Lung (tissue), 11 donors: ENCODE measurements at regions not wholly inside any gene's neighbourhood (a gene's known extent, or its start where the extent isn't known, plus 50 kb on each side); places are given as distances from the start of the nearest gene placed in this dataset.

Experiments used
- ATAC-seq: fragments of 200-7000 bp; cut with Tn5 transposase; one replicate; pipeline ENCODE4 v1.9.1; 2020; ENCODE audit warnings: moderate number of reproducible peaks; ENCODE audit not compliant: insufficient read depth, low FRiP score
- DNase-seq, 3 donors: peaks; one replicate each; pipeline ENCODE4 v3.0.0-alpha.2; 2013 to 2017
- H3K27ac ChIP-seq, 2 donors: one replicate each; pipeline ENCODE4 v1.5.1; 2013; ENCODE audit warnings: mild to moderate bottlenecking in 2 of 2, moderate library complexity in 2 of 2, control low read depth in 1 of 2, inconsistent platforms in 1 of 2, low read depth in 1 of 2, low read length in 1 of 2
- H3K27me3 ChIP-seq, 3 donors: one replicate each; pipeline ENCODE4 v1.5.1; 2013; ENCODE audit warnings: low read length in 2 of 3; ENCODE audit not compliant: control insufficient read depth in 3 of 3, insufficient read depth in 3 of 3
- H3K36me3 ChIP-seq, 4 donors: one replicate each; pipeline ENCODE4 v1.5.1; 2013; ENCODE audit warnings: low read length in 4 of 4, mild to moderate bottlenecking in 1 of 4, moderate library complexity in 1 of 4; ENCODE audit not compliant: control insufficient read depth in 4 of 4, insufficient read depth in 4 of 4
- H3K4me1 ChIP-seq, 5 donors: one replicate each; pipeline ENCODE4 v1.5.1; 2013; ENCODE audit warnings: low read length in 5 of 5, mild to moderate bottlenecking in 2 of 5, moderate library complexity in 1 of 5; ENCODE audit not compliant: control insufficient read depth in 5 of 5, insufficient read depth in 5 of 5
- H3K4me3 ChIP-seq: one replicate; pipeline ENCODE4 v1.5.1; 2013; ENCODE audit warnings: mild to moderate bottlenecking, control low read depth, moderate library complexity
- H3K9ac ChIP-seq, 2 donors: one replicate each; pipeline ENCODE4 v1.5.1; 2013; ENCODE audit warnings: low read length in 2 of 2, control low read depth in 1 of 2; ENCODE audit not compliant: insufficient read depth in 1 of 2
- H3K9me3 ChIP-seq, 4 donors: one replicate each; pipeline ENCODE4 v1.5.1; 2013; ENCODE audit warnings: low read length in 3 of 4, mild to moderate bottlenecking in 1 of 4, moderate library complexity in 1 of 4; ENCODE audit not compliant: control insufficient read depth in 4 of 4, insufficient read depth in 3 of 4
- CTCF ChIP-seq: IDR thresholded peaks from 2 replicates; pipeline ENCODE4 v1.5.1; 2012; ENCODE audit warnings: mild to moderate bottlenecking; ENCODE audit errors: control extremely low read depth, extremely low read depth
- WGBS, 2 donors: extraction: QIAGEN DNeasy Blood & Tissue Kit; methylation state at CpG; one replicate each; pipeline ENCODE4 v1.1.7; 2013; 5-methylcytosine and 5-hydroxymethylcytosine counted together
- donor health status: control.
- donor health status: control.
- donor health status: Bipolar disorder and iron deficiency.
- donor health status: healthy.
- donor health status: DM: yes; HTN: yes; CAD: no.

GRCh38 chr12:68414988-68415387, 82.8 kb upstream of the MDM1 start:
- no peaks in the 10 kb centered on the region for H3K4me1 ChIP-seq
- no peak overlapping the region for H3K9ac ChIP-seq
- TF ChIP-seq CTCF: no peak
- ATAC-seq (no peak), DNase-seq (no peak)
- H3K4me3 ChIP-seq: no peak overlapping the region
- WGBS, 2 donors: 91 to 93% methylated on average over 2 of the region's 2 CpGs
- no peaks in the 10 kb centered on the region for H3K36me3 ChIP-seq
- no peaks in the 10 kb centered on the region for H3K9me3 ChIP-seq
- H3K27ac ChIP-seq: no peak overlapping the region
- no peaks in the 10 kb centered on the region for H3K27me3 ChIP-seq

GRCh38 chr12:68416350-68416749, 84.2 kb upstream of the MDM1 start:
- no peaks in the 10 kb centered on the region for H3K36me3 ChIP-seq
- H3K9me3 ChIP-seq: no peaks in the 10 kb centered on the region
- H3K27me3 ChIP-seq: no peaks in the 10 kb centered on the region
- 98% methylated on average over 6 of the region's 6 CpGs for WGBS, 2 donors
- no peak overlapping the region for H3K9ac ChIP-seq
- no peak overlapping the region for H3K27ac ChIP-seq
- TF ChIP-seq CTCF: no peak
- no peak for DNase-seq
- H3K4me3 ChIP-seq: no peak overlapping the region
- no peak for ATAC-seq
- H3K4me1 ChIP-seq: no peaks in the 10 kb centered on the region

GRCh38 chr12:68416826-68417225, 84.7 kb upstream of the MDM1 start:
- DNase-seq: no peak
- TF ChIP-seq CTCF: no peak
- Histone ChIP-seq H3K27me3 (no peaks in the 10 kb centered on the region), H3K9me3 (no peaks in the 10 kb centered on the region), H3K9ac (no peak overlapping the region), H3K27ac (no peak overlapping the region), H3K36me3 (no peaks in the 10 kb centered on the region), H3K4me3 (no peak overlapping the region), H3K4me1 (no peaks in the 10 kb centered on the region)
- 95% methylated on average over 5 of the region's 5 CpGs for WGBS, 2 donors
- ATAC-seq: no peak

- Histone ChIP-seq H3K27ac (no peak overlapping the region), H3K36me3 (no peaks in the 10 kb centered on the region), H3K9me3 (no peaks in the 10 kb centered on the region), H3K27me3 (no peaks in the 10 kb centered on the region), H3K4me3 (no peak overlapping the region), H3K9ac (no peak overlapping the region), H3K4me1 (no peaks in the 10 kb centered on the region)
- no peak for TF ChIP-seq CTCF
- ATAC-seq (no peak), DNase-seq (no peak)
Measured at GRCh38 chr12:68418137-68418460, 85.9 kb upstream of the MDM1 start.
